Parathyroid adenoma (tissue), 2 donors: ENCODE measurements at regions not wholly inside any gene's neighbourhood (a gene's known extent, or its start where the extent isn't known, plus 50 kb on each side); places are given as distances from the start of the nearest gene placed in this dataset.

Source experiments
- H2AFZ ChIP-seq: fragments of 300-600 bp; sonication (generic); one replicate; pipeline ENCODE4 v1.7.0; 2017; ENCODE audit warnings: antibody characterized with exemption, mild to moderate bottlenecking
- H3K27ac ChIP-seq: fragments of 300-600 bp; sonication (generic); one replicate; pipeline ENCODE4 v1.7.0; 2017
- H3K27me3 ChIP-seq: fragments of 300-600 bp; sonication (generic); one replicate; pipeline ENCODE4 v1.7.0; 2017; ENCODE audit warnings: low read length; ENCODE audit not compliant: control insufficient read depth, insufficient read depth
- H3K36me3 ChIP-seq: fragments of 300-600 bp; sonication (generic); one replicate; pipeline ENCODE4 v1.7.0; 2017; ENCODE audit warnings: low read length; ENCODE audit not compliant: control insufficient read depth, insufficient read depth
- H3K4me1 ChIP-seq: fragments of 300-600 bp; sonication (generic); one replicate; pipeline ENCODE4 v1.7.0; 2017; ENCODE audit warnings: control low read depth
- H3K4me2 ChIP-seq: fragments of 300-600 bp; sonication (generic); one replicate; pipeline ENCODE4 v1.7.0; 2017; ENCODE audit warnings: low read length
- H3K4me3 ChIP-seq: fragments of 300-600 bp; sonication (generic); one replicate; pipeline ENCODE4 v1.7.0; 2017; ENCODE audit warnings: low read depth, low read length
- H3K79me2 ChIP-seq: fragments of 300-600 bp; sonication (generic); one replicate; pipeline ENCODE4 v1.7.0; 2017; ENCODE audit warnings: control low read depth
- H3K9ac ChIP-seq: fragments of 300-600 bp; sonication (generic); one replicate; pipeline ENCODE4 v1.7.0; 2017; ENCODE audit warnings: mild to moderate bottlenecking
- H3K9me3 ChIP-seq: fragments of 300-600 bp; sonication (generic); one replicate; pipeline ENCODE4 v1.7.0; 2017; ENCODE audit warnings: low read length; ENCODE audit not compliant: control insufficient read depth
- CTCF ChIP-seq: fragments of 300-600 bp; sonication (generic); IDR thresholded peaks from one replicate; pipeline ENCODE4 v1.7.0; 2017; ENCODE audit warnings: antibody characterized with exemption, mild to moderate bottlenecking
- donor health status: primary hyperparathyroidism.

GRCh38 chr11:70891844-70892380 lies 360.5 kb downstream of the SHANK2 start:
- Histone ChIP-seq H3K4me2 (no peak overlapping the region), H3K9me3 (no peaks in the 10 kb centered on the region), H3K9ac (no peak overlapping the region), H3K4me1 (no peaks in the 10 kb centered on the region), H3K27ac (no peak overlapping the region), H3K79me2 (no peaks in the 10 kb centered on the region), H3K4me3 (no peak overlapping the region), H3K27me3 (no peaks in the 10 kb centered on the region), H2AFZ (no peak overlapping the region), H3K36me3 (no peaks in the 10 kb centered on the region)
- TF ChIP-seq CTCF = no peak

GRCh38 chr11:70892889-70893288 lies 359.5 kb downstream of the SHANK2 start:
- Histone ChIP-seq H3K9me3 (no peaks in the 10 kb centered on the region), H2AFZ (no peak overlapping the region), H3K27me3 (no peaks in the 10 kb centered on the region), H3K36me3 (no peaks in the 10 kb centered on the region), H3K9ac (no peak overlapping the region), H3K4me2 (no peak overlapping the region), H3K4me3 (no peak overlapping the region), H3K79me2 (no peaks in the 10 kb centered on the region), H3K27ac (no peak overlapping the region), H3K4me1 (no peaks in the 10 kb centered on the region)
- no peak for TF ChIP-seq CTCF

GRCh38 chr11:70894566-70895365 lies 357.6 kb downstream of the SHANK2 start:
- Histone ChIP-seq H3K9me3 (no peaks in the 10 kb centered on the region), H3K79me2 (no peaks in the 10 kb centered on the region), H3K4me2 (no peak overlapping the region), H3K4me3 (no peak overlapping the region), H3K9ac (no peak overlapping the region), H3K27ac (no peak overlapping the region), H3K36me3 (no peaks in the 10 kb centered on the region), H3K27me3 (no peaks in the 10 kb centered on the region), H2AFZ (no peak overlapping the region), H3K4me1 (no peaks in the 10 kb centered on the region)
- no peak for TF ChIP-seq CTCF

- H3K36me3 ChIP-seq = no peaks in the 10 kb centered on the region
- TF ChIP-seq CTCF = no peak
- no peak overlapping the region for H3K9ac ChIP-seq
- no peak overlapping the region for H3K27ac ChIP-seq
- H3K4me1 ChIP-seq = no peaks in the 10 kb centered on the region
- H3K79me2 ChIP-seq = no peaks in the 10 kb centered on the region
- H3K27me3 ChIP-seq = no peaks in the 10 kb centered on the region
- no peaks in the 10 kb centered on the region for H3K9me3 ChIP-seq
- H2AFZ ChIP-seq = no peak overlapping the region
- no peak overlapping the region for H3K4me2 ChIP-seq
- H3K4me3 ChIP-seq = no peak overlapping the region
Measured at GRCh38 chr11:70895366-70895670, 357.1 kb downstream of the SHANK2 start.

- Histone ChIP-seq H3K4me3 (no peak overlapping the region), H3K9ac (no peak overlapping the region), H2AFZ (no peak overlapping the region), H3K4me1 (no peaks in the 10 kb centered on the region), H3K27me3 (no peaks in the 10 kb centered on the region), H3K4me2 (no peak overlapping the region), H3K79me2 (no peaks in the 10 kb centered on the region), H3K9me3 (no peaks in the 10 kb centered on the region), H3K36me3 (no peaks in the 10 kb centered on the region), H3K27ac (no peak overlapping the region)
- TF ChIP-seq CTCF = no peak
Measured at GRCh38 chr11:70897429-70897828, 354.9 kb downstream of the SHANK2 start.
